ENCODE measurements at regions not wholly inside any gene's neighbourhood (a gene's known extent, or its start where the extent isn't known, plus 50 kb on each side); places are given as distances from the start of the nearest gene placed in this dataset.

GRCh38 chr14:71607056-71607455, 325.2 kb upstream of the RGS6 start:
- no peak for TF ChIP-seq POLR2AphosphoS5 (IDR thresholded peaks at IDR 0.05)
- TF ChIP-seq RAD21 (conservative IDR thresholded peaks at IDR 0.05), result no peak
- TF ChIP-seq CTCF (IDR thresholded peaks at IDR 0.05; ENCODE audit: poor library complexity, severe bottlenecking), result no peak
